GM21390 (cell line): ENCODE measurements at regions not wholly inside any gene's neighbourhood (a gene's known extent, or its start where the extent isn't known, plus 50 kb on each side); places are given as distances from the start of the nearest gene placed in this dataset.

Source experiments
- ATAC-seq: cut with Tn5 transposase; IDR thresholded peaks from one replicate; pipeline ENCODE4 v1.9.1; 2021; ENCODE audit not compliant: unreplicated experiment

DNA sequence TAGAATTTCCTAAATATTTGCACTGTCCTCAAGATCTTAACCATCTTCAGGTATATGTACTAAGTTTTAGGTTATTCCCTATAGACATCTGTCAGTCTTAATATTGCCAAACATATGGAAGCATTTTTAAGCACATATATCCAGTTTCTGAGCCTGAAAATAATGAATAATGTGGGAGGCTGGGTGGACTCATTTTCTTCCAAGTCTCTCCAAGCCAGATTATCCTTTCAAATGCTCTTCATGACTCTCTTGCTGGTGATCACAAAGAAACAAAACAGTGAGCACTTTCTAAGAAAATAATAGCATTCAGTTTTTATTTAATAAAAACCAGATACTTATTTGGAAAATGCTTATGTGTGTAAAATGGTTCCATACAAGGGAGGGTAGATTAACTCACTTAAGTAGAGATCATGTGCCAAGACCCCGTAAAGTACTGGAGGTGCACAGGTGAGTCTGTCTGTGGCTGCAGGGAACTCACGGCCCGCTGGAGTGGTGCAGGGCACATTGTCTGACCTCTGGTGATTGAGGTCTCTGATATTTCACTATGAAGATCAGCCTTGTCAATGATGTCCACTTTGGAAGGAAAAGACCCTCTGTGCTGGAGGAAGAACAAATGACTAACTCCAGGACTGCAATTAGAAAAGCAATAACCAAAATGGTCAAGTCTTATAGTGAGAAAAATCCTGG, 161.6 kb downstream of the TMEM18 start:
- no peak for ATAC-seq

DNA sequence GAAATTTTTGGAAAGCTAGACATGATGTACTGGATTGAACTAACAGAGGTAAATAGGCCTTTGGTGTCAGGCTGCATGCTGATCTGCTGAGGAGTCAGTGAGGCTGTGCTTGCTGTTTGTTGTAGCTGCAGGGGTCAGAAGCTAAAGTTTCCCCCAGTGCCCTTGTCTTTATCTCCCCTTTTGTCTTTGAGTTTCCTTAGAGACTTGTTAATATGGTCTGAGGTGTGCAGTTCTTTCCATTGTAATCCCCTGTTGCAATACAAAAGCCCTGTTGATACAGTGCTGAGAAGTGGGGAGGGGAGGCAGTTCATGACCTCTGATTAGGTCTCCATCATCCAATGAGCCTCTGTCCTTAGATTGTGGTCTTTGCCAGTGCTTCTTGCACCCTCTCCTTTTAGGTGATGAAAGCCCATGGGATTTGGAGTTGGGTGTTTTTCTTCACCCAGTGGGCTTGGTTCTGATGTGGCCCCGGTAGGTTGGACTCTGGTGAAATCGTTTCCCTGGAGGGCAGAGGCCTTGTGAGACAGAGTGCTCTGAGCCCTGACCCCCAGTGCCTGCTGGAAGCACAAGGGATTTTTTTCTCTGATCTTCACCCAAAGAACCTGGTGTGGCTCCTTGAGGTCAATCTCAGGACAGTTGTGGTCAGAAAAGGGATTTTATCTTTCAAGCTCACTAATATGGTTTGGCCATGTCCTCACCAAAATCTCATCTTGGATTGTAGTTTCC, 163.1 kb downstream of the TMEM18 start:
- ATAC-seq: no peak

DNA sequence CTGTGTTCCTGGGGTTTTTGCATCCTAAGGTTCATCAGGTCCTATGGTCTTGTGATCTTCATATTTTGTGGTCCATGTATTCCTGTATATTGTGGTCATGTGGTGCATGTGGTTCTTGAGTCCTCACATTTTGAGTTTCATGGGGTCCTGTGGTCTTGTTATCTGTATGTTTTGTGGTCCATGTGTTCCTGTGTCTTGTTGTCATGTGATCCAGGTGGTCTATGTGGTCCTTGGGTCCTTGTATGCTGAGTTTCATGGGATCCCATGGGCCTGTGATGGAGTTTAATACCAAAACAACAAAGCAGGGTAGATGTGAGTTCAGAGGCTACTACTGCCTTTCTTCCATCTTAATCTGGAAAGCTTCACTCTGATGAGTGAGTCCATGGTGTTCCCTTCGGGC, 166.4 kb downstream of the TMEM18 start:
- ATAC-seq: no peak

DNA sequence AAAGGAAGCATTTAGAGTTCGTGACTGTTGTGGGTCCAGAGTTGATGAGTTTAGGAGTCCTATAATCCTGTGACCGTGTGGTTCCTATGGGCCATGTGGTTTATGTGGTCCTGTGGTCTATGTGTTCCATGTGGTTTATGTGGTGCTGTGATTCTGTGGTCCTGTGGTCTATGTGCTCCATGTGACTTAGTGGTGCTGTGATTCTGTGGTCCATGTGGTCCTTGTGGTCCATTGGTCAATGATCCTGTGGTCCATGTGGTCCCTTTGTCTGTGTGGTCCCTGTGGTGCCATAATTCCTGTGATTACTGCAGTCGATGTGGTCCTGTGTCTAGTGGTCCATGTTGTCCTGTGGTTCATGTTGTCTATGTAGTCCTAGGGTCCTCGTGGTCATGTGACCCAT, 167.3 kb downstream of the TMEM18 start:
- no peak for ATAC-seq

DNA sequence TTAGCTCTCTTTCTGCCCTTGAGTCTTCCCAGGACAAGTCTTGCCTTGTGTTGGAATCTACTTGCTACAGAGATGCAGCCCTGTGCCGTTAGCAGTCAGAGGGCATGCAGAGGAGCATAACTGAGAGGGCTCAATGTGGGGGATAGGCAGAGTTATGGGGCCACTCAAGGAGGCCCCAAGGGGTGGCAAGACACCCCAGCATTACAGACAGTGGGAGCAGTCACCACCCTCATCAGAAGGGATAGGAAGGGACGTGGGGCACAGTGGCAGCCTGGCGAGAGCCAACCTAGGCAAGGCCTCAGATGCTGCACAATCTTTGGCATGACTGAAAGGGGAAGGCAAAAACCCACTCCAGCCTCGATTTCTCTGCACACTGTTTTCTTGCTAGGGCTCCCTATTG, 169.1 kb downstream of the TMEM18 start:
- ATAC-seq: no peak

DNA sequence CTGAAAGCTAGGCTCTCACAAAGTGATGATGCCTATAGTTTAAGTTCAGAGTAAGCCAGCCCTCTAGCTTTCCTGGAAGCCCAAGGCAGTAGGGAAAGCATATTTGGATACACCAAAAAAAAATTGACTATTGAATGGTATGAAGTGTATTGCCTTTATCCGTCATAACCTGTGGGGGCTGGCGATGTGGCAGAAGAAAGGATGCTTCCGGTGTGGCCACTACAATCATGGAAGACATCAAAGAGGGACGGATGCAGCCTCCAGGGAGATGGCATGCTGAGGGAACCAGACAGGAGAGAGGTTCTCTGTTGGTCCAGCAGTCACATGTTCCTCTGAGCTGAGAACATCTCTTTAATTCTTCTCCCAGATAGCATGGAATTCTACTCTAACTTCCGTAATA, 170.3 kb downstream of the TMEM18 start:
- no peak for ATAC-seq

DNA sequence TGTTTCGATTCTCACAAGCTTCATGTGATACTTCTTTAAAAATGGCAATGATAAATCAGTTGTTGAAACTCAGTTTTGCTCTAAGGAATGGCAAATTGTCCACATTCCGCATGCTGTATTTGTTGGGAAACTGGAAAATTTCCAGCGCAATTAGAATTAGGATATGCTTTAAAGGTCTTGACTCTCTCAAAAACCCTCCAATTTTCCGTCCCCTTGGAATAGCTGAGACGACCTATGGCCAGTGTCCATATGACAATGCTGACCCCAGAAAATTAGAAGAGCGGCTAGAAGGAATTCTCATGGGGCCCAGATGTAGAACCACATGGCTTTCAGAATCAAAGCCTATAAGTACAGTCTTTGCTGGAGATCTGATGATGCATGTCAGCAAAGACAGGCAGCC, 170.8 kb downstream of the TMEM18 start:
- ATAC-seq: no peak

DNA sequence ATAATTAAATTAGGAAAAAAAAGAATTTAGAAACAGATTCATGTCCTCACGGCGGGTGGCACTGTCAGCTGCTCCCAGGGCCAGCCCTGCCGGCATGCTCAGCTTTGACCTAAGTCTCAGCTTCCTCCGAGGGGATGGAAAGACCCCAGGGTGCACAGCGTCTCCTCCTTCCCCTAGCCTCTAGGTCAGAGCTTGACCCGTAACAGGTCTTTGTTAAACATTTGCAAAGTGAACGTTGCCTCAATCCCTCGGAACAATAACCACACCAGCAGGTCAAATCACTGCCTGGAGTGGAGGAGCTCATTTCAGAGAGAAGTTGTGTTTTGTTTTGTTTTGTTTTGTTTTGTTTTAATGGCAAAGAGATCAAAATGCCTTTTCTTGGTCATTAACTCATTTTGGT, 171.3 kb downstream of the TMEM18 start:
- no peak for ATAC-seq

DNA sequence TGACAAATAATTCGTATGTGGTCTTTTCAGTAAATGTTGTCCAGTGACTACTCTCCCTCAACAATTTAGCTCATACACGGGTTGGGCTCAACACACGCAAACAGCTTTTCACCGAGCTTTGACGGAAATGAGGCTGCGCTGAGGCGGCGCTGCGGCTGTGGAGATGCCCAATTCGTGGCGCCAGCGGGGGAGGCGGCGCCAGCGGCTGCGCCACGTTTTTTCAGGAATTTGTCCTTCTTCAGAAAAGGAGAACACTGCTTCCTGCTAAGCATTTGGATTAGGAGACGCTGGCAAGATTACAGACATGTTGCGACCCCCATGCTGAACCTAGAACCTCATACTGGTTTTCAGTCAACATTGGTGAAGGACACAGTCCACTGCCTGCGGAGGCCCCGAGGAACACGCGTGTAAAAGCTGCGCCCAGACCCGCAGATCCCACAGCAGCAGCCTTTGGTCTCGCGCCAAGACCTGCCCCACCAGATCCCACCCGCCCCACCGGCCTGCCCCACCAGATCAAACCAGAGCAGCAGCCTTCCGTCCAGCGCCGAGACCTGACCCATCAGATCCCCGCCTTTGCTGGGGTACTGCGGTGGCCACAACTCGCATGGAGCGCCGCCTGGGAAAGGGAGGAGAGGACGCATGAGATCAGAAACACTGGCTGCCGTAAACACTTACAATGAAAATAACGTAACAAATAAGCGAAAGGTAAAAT, 173.8 kb downstream of the TMEM18 start:
- ATAC-seq: no peak

DNA sequence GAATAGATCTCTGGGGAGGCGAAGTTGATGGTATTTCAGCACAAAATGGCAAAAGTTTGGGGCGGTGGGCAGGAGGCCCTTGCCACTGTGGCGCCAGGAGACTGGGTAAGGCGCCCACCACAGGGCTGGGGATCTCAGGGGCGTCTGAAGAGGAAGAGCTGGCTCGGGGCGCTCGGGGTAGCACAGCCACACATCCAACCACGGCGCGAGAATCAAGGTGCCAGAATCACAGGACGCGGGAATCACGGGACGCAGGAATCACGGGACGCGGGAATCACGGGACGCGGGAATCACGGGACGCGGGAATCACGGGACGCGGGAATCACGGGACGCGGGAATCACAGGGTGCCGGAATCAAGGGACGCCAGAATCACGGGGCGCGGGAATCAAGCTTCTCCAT, 174.4 kb downstream of the TMEM18 start:
- ATAC-seq: no peak

DNA sequence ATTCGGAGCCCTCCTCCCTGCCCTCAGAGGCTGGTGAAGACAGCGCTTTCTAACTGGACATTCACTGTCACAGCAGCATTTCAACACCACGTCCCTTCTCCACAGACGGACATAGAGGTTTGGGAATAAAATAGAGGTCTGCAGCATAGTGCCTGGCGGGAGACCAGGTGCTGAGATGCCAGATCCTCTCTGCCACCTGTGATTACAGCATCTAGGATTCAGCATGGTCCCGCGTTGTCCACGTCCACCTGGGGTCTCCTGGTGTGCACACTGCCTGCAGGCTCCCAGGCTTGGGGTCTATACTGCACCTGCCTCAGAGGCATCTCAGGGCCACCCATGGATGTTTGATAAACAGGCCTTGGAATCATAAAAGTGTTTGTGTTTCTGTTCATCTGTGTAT, 175.5 kb downstream of the TMEM18 start:
- no peak for ATAC-seq

DNA sequence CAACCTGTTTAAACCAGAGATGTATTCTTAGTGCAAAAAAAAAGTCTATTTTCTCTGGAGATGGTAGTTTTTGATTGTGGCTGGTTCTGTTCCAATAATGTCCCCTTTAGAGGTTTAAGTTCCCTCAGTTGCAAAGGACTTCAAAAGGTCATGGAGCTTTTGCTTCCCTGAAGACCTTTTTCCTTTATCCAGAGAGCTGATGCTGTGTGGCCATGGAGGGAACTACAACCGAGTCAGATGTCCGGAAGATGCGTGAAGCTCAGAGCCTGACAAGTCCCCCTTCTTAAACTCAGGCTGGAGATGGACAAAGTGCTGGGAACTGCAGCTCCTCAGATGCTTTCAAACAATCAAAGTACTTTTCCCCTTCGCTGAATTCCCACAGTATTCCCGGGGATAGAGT, 176.1 kb downstream of the TMEM18 start:
- no peak for ATAC-seq

DNA sequence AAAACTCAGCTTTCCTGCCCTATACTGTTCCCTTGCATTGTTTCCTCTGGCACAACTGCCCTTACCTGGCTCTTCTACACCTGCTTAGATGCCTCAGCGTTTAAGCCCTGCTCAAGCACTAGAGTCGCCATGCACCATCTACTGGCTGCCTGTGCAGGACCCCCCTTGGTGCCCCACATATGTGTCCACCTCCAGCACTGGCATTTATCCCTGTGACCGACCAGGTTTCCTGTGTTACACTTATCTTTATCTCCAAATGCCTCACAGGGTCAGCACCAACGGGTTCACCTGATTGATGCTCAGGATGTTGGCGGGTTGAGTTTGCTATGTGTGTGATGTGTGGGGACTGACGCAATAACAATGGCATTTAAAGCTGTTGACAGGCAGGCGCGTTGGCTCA, 177.5 kb downstream of the TMEM18 start:
- ATAC-seq: no peak

DNA sequence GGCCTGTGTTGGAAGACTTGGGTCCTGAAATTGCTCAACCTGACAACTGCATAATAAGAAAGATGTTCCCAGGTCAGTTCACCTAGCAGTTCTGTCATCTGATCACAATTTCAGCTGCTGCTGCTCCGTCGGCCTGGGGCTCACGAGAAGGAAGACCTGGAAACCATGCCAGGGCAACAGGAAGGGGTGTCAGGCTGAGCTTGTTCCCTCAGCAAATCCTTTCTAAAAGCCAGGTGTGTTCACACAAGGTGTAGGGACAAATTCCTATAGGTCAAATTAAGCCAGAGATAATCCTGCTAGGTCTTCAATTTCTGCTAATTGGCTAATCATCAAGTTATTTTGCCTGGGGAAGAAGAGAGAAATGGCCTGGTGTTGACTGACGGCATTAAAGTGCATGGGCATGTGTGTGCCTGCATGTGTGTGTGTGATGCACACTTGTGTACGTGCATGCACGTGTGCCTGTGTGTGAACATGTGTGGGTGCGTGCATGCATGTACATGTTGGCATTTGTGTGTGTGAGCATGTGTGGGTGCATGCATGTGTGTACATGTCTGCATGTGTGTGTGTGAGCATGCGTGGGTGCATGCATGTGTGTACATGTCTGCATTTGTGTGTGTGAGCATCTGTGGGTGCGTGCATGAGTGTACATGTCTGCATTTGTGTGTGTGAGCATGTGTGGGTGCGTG, 178.6 kb downstream of the TMEM18 start:
- no peak for ATAC-seq

DNA sequence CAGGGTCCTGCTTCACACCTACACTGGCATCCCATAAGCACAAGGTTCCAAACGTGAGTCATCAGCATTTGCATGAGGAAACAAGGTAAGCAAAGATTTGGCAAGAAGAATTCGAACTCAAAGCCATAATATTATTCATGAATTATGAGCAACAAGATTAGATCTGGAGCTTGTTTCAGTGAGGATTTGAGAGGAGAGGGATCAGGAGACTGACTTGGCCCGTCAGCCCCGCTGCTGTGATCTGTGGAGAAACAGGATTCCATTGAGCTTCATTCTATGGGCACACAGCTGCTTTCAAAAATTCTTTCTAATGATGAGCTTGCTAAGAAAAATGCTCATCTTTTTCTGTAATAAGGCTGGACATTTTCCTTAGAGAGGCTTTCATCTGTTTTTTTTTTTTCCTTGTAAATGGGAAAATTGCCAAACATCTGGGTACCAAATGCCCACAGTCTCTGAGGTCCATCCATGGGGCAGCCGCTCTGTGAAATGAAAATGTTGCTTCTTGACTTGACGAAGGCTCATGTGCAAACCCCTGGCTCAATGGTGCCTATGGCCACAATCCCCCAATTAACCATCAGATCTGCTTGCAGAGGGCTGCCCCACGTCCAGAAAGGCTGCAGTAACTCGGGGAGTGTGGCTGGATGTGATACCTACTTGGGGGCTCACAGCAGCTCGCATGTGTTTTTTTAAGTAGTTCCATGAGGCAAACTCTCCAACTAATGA, 179.3 kb downstream of the TMEM18 start:
- no peak for ATAC-seq

DNA sequence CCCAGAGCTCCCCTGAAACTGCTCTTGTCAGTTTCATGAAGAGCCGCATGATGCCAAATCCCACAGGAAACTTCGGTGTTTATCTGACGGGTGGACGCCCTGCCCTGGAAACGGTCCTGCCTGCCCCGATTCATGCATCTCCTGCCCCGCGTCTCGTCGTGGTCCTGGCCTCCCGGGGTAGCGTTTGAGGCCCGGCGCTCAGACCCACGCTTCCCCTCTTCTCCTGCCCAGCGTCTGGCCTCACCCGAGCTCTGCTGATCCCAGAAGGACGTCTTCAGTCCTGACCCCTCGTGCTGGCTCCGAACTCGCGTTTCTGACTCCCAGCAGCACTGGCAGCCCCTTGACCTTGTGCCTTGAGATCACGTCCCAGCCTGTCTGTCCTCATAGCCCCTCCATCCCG, 180.5 kb downstream of the TMEM18 start:
- ATAC-seq: no peak

DNA sequence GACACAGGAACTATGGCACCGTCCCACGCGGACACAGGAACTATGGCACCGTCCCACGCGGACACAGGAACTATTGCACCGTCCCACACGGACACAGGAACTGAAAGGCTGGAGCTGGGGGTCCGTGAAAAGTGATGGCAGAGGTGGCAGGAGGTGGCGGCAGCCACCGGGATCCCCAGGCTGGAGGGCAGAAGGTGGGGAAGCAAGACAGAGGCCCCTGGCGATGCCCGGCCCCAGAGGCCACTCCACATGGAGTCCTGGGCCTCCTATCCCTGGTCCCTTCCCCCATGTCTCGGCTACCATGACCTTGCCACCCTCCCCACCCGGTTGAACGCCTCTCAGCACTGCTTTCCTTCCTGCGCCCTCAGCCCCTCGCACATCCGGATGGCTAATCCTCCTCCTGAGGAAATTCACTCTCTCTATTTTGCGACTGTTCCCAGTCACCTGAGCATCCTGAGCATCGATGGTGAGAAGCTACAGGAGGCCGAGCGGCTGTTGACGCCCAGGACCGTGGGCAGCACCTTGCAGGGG, 181.4 kb downstream of the TMEM18 start:
- ATAC-seq: no peak

DNA sequence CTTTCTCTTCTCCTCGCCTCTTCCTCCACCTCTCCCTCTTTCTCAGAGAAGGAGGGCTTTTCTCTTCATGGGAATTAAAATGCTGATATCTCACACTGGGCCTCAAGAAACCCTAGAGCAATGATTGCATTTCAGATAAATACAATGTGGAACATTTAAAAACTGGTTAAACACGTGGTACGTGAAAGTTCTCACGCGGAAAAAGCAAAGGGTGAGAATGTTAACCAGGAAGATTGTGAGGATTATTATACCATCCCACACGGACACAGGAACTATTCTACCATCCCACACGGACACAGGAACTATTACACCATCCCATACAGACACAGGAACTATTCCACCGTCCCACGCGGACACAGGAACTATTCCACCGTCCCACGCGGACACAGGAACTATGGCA, 182.4 kb downstream of the TMEM18 start:
- no peak for ATAC-seq

DNA sequence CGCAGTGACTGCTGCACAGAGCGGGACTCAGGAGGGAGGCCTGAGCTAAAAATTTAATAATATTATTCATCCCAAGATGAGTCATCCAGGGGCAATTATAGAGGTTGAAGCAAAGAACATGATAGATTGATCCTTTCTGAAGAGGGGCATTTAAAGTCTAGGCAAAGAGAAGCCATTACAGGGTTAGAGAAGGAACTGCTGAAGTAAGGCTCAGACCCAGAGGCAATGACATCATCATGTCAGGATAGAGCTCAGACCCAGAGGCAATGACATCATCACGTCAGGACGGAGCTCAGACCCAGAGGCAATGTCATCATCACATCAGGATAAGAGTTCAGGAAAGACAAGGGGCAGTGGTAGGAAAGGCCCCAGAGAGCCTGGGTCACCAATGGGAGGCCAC, 184.0 kb downstream of the TMEM18 start:
- ATAC-seq: no peak

DNA sequence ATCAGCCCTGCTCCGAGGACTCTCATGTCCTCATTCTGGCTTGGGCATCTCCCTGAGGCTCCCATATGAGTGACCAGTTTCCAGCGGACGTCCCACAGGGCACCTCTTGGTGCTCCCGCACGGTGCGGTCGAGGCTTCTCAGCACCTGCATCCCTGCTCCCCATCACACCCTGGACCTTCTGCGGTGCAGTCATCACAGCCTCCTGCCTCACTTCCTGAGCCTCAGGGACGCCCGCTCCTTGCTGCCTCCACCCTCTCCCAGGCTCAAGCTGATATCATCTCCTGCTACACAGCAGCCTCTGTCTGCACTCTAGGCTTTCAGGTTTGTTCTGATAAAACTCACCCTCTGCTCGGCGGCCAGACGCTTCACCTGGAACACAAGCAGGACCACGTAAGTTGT, 185.0 kb downstream of the TMEM18 start:
- ATAC-seq: no peak

DNA sequence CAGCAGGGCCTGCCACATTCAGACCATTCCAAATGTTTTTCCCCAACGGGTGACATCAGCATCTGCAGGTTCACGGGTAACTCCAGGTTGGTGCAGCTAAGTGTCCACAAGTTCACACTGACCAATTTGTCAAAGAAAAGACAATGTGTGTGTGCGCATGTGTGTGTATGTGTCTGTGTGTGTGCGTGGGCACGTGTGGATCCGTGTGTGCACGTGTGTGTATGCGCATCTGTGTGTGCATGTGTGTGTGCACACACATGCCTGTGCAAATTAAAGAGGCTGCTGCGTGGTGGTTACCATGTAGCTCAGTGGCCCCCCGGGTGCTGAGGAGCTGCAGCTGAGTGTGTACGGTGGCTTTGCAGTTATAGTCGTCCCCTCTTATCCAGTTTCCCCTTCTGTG, 187.4 kb downstream of the TMEM18 start:
- no peak for ATAC-seq
